SK-N-SH (cell line): ENCODE measurements at regions not wholly inside any gene's neighbourhood (a gene's known extent, or its start where the extent isn't known, plus 50 kb on each side); places are given as distances from the start of the nearest gene placed in this dataset.

Source experiments
- CTCF ChIA-PET: fragments of 300-600, 350-600 bp; formaldehyde crosslinking; extraction: SDS; loops from one replicate; lab custom pipeline; 2021; lab: Yijun Ruan, JAX
- POLR2A ChIA-PET: fragments of 350-600 bp; sonication (Branson Sonifier 250); formaldehyde crosslinking; extraction: SDS; loops from one replicate; lab custom pipeline; 2020; ENCODE audit warnings: antibody characterized with exemption, inconsistent platforms; lab: Yijun Ruan, JAX
- DNase-seq: peaks from one replicate; pipeline ENCODE4 v3.0.0; 2012
- H2AFZ ChIP-seq: fragments of 200-600 bp; sonication (generic); 2 replicates; pipeline ENCODE4 v1.8.1; 2016; ENCODE audit warnings: antibody characterized with exemption, mild to moderate bottlenecking, low read depth
- H3F3A ChIP-seq: fragments of 200-600 bp; sonication (generic); replicated peaks from 2 replicates; pipeline ENCODE3; 2016; ENCODE audit warnings: antibody characterized with exemption, mild to moderate bottlenecking; ENCODE audit not compliant: insufficient read depth
- H3K27ac ChIP-seq, 2 experiments: fragments of 200-500 bp in 1 of 2; fragments of 200-600 bp in 1 of 2; sonication (Bioruptor generic) in 1 of 2; sonication (generic), shearing (Covaris generic) in 1 of 2; 2 replicates each; pipeline versions ENCODE4 v1.5.1 to v1.6.1; 2014 to 2016; ENCODE audit warnings: low read depth in 2 of 2, inconsistent platforms in 1 of 2, low read length in 1 of 2, mild to moderate bottlenecking in 1 of 2, mixed read lengths in 1 of 2
- H3K27me3 ChIP-seq: fragments of 200-600 bp; sonication (generic), shearing (Covaris generic); 2 replicates; pipeline ENCODE4 v1.6.1; 2016; ENCODE audit warnings: mixed run types; ENCODE audit not compliant: insufficient read depth
- H3K36me3 ChIP-seq, 2 experiments: fragments of 200-500 bp in 1 of 2; fragments of 200-600 bp in 1 of 2; sonication (Bioruptor generic) in 1 of 2; sonication (generic) in 1 of 2; replicated peaks in 1 of 2; 2 replicates each; pipeline versions ENCODE3 to v1.5.1; 2014 to 2016; ENCODE audit warnings: low read length in 1 of 2, mild to moderate bottlenecking in 1 of 2; ENCODE audit not compliant: insufficient read depth in 2 of 2, control insufficient read depth in 1 of 2
- H3K4me1 ChIP-seq, 2 experiments: fragments of 200-500 bp in 1 of 2; fragments of 200-600 bp in 1 of 2; sonication (Bioruptor generic) in 1 of 2; sonication (generic), shearing (Covaris generic) in 1 of 2; 2 replicates each; pipeline versions ENCODE4 v1.5.1 to v1.6.1; 2014 to 2016; ENCODE audit warnings: low read depth in 1 of 2, low read length in 1 of 2, mixed run types in 1 of 2; ENCODE audit not compliant: insufficient read depth in 2 of 2, control insufficient read depth in 1 of 2
- H3K4me2 ChIP-seq: fragments of 200-600 bp; sonication (generic), shearing (Covaris generic); 2 replicates; pipeline ENCODE4 v1.6.1; 2017; ENCODE audit warnings: mixed run types
- H3K4me3 ChIP-seq, 2 experiments: fragments of 200-500 bp in 1 of 2; fragments of 200-600 bp in 1 of 2; sonication (Bioruptor generic) in 1 of 2; sonication (generic), shearing (Covaris generic) in 1 of 2; 2 replicates each; pipeline versions ENCODE4 v1.5.1 to v1.8.1; 2014 to 2016; ENCODE audit warnings: low read depth in 2 of 2, inconsistent platforms in 1 of 2, low read length in 1 of 2, mild to moderate bottlenecking in 1 of 2, mixed read lengths in 1 of 2, moderate library complexity in 1 of 2
- H3K79me2 ChIP-seq: fragments of 200-600 bp; sonication (generic); 2 replicates; pipeline ENCODE4 v1.8.1; 2017; ENCODE audit warnings: mild to moderate bottlenecking; ENCODE audit not compliant: insufficient read depth
- H3K9ac ChIP-seq: fragments of 200-600 bp; sonication (generic); 2 replicates; pipeline ENCODE4 v1.6.1; 2017; ENCODE audit warnings: mixed run types
- H3K9me2 ChIP-seq: fragments of 200-600 bp; sonication (generic); 2 replicates; pipeline ENCODE4 v1.6.1; 2017; ENCODE audit warnings: mixed run types
- H3K9me3 ChIP-seq: fragments of 200-600 bp; sonication (generic); 2 replicates; pipeline ENCODE4 v1.6.1; 2017; ENCODE audit warnings: mixed run types, mild to moderate bottlenecking, moderate library complexity
- H4K20me1 ChIP-seq: fragments of 200-600 bp; sonication (generic); 2 replicates; pipeline ENCODE4 v1.6.1; 2017; ENCODE audit warnings: mild to moderate bottlenecking, mixed run types; ENCODE audit not compliant: insufficient read depth
- CTCF ChIP-seq: fragments of 200-600 bp; sonication (generic); IDR thresholded peaks from 2 replicates; pipeline ENCODE4 v1.6.1; 2017; ENCODE audit warnings: antibody characterized with exemption, mild to moderate bottlenecking, moderate library complexity
- ELF1 ChIP-seq: IDR thresholded peaks from 2 replicates; pipeline ENCODE4 v1.4.0; 2012
- EZH2phosphoT487 ChIP-seq: fragments of 200-600 bp; sonication (generic); IDR thresholded peaks from 2 replicates; pipeline ENCODE4 v1.6.1; 2017; ENCODE audit warnings: low read depth, mixed run types, mild to moderate bottlenecking, antibody characterized with exemption, moderate library complexity, borderline replicate concordance
- FOXJ3 ChIP-seq: sonication (generic); formaldehyde crosslinking; IDR thresholded peaks from 2 replicates; pipeline ENCODE4 v1.5.1; 2020; ENCODE audit warnings: mild to moderate bottlenecking, missing genetic modification reagents
- FOXM1 ChIP-seq: IDR thresholded peaks from 2 replicates; pipeline ENCODE4 v1.4.0; 2012; ENCODE audit warnings: low read depth, mild to moderate bottlenecking
- GABPA ChIP-seq: IDR thresholded peaks from 2 replicates; pipeline ENCODE4 v1.4.0; 2012; ENCODE audit warnings: low read depth, mild to moderate bottlenecking
- IRF3 ChIP-seq: fragments of 150-350 bp; IDR thresholded peaks from 2 replicates; pipeline ENCODE4 v1.6.1; 2016; ENCODE audit warnings: mild to moderate bottlenecking, low read depth, low read length
- JUND ChIP-seq: IDR thresholded peaks from 2 replicates; pipeline ENCODE4 v1.4.0; 2012
- MAX ChIP-seq: IDR thresholded peaks from 2 replicates; pipeline ENCODE4 v1.4.0; 2012; ENCODE audit warnings: low read depth
- MEF2A ChIP-seq: IDR thresholded peaks from 2 replicates; pipeline ENCODE4 v1.4.0; 2012; ENCODE audit warnings: low read depth, borderline replicate concordance
- MXI1 ChIP-seq: IDR thresholded peaks from 2 replicates; pipeline ENCODE4 v1.6.1; 2012; ENCODE audit warnings: mild to moderate bottlenecking, low read depth, low read length, improper control_type of control experiment
- PBX3 ChIP-seq: IDR thresholded peaks from 2 replicates; pipeline ENCODE4; 2012
- POLR2AphosphoS5 ChIP-seq: IDR thresholded peaks from 2 replicates; pipeline ENCODE4 v1.6.1; 2012; ENCODE audit warnings: low read depth, low read length
- RCOR1 ChIP-seq: fragments of 150-350 bp; IDR thresholded peaks from 2 replicates; pipeline ENCODE4 v1.6.1; 2017; ENCODE audit warnings: antibody characterized with exemption, low read length
- REST ChIP-seq: IDR thresholded peaks from 2 replicates; pipeline ENCODE4 v1.6.1; 2012; ENCODE audit warnings: mild to moderate bottlenecking, low read depth, low read length, moderate library complexity
- RFX5 ChIP-seq: IDR thresholded peaks from 2 replicates; pipeline ENCODE4 v1.6.1; 2012; ENCODE audit warnings: mild to moderate bottlenecking, improper control_type of control experiment, low read length
- SMC3 ChIP-seq: IDR thresholded peaks from 2 replicates; pipeline ENCODE4 v1.6.1; 2012; ENCODE audit warnings: low read depth, low read length, improper control_type of control experiment
- TAF1 ChIP-seq: IDR thresholded peaks from 2 replicates; pipeline ENCODE4 v1.6.1; 2012; ENCODE audit warnings: low read depth, mild to moderate bottlenecking, low read length, moderate library complexity, borderline replicate concordance
- TCF12 ChIP-seq: IDR thresholded peaks from 2 replicates; pipeline ENCODE4 v1.4.0; 2012
- TEAD4 ChIP-seq: IDR thresholded peaks from 2 replicates; pipeline ENCODE4 v1.4.0; 2012; ENCODE audit warnings: mild to moderate bottlenecking, borderline replicate concordance; ENCODE audit not compliant: insufficient read depth
- USF2 ChIP-seq: fragments of 150-350 bp; IDR thresholded peaks from 2 replicates; pipeline ENCODE4 v1.6.1; 2017; ENCODE audit warnings: antibody characterized with exemption, low read length, low read depth, borderline replicate concordance
- ZBTB33 ChIP-seq: IDR thresholded peaks from 2 replicates; pipeline ENCODE4 v1.4.0; 2012; ENCODE audit warnings: low read depth, borderline replicate concordance
- WGBS: methylation state at CpG from one replicate; pipeline ENCODE4 v1.1.6; 2017; ENCODE audit warnings: low lambda C conversion rate; 5-methylcytosine and 5-hydroxymethylcytosine counted together

- TF ChIP-seq REST (no peak), MAX (no peak), SMC3 (no peak), ZBTB33 (no peak)
These were observed 99.4 kb downstream of the CCT6B start (continued) for GRCh38 chr17:34861864-34862263.

- Histone ChIP-seq H3K27ac (no peak overlapping the region), H3K9me2 (no peaks in the 10 kb centered on the region), H3K4me1 (no peaks in the 10 kb centered on the region; a peak in 1 of 4 replicates), H3K9me3 (no peaks in the 10 kb centered on the region), H2AFZ (no peak overlapping the region), H3K36me3 (no peaks in the 10 kb centered on the region), H4K20me1 (no peaks in the 10 kb centered on the region), H3K4me3 (no peak overlapping the region), H3F3A (no peaks in the 10 kb centered on the region), H3K4me2 (no peak overlapping the region), H3K27me3 (no peaks in the 10 kb centered on the region), H3K79me2 (no peaks in the 10 kb centered on the region), H3K9ac (no peak overlapping the region)
- TF ChIP-seq JUND (no peak), RFX5 (no peak), IRF3 (no peak), ELF1 (no peak), USF2 (no peak), TEAD4 (no peak), EZH2phosphoT487 (no peak), RCOR1 (no peak), GABPA (no peak), TAF1 (no peak), PBX3 (no peak), FOXM1 (no peak), POLR2AphosphoS5 (no peak), MEF2A (no peak), TCF12 (no peak), MXI1 (no peak), FOXJ3 (CRISPR knock-in tag) (no peak), CTCF (no peak), MAX (no peak)
- 33% methylated on average over 5 of the region's 5 CpGs for WGBS
- ChIA-PET POLR2A (no interaction called here), CTCF (no interaction called here)
- no peak for DNase-seq
These were observed 101.6 kb downstream of the CCT6B start for GRCh38 chr17:34859652-34860051.
